B cell (primary cell): ENCODE measurements at regions not wholly inside any gene's neighbourhood (a gene's known extent, or its start where the extent isn't known, plus 50 kb on each side); places are given as distances from the start of the nearest gene placed in this dataset.

ENCODE experiments used
- ATAC-seq: fragments of 200-7000 bp; cut with Tn5 transposase; one replicate; pipeline ENCODE4 v1.10.0; 2021; ENCODE audit warnings: low read depth, mild to moderate bottlenecking, moderate number of reproducible peaks, moderate library complexity
- CTCF ChIA-PET: fragments of 350-600 bp; sonication (Branson Sonifier 250); formaldehyde crosslinking; loops from one replicate; lab custom pipeline; 2021; ENCODE audit warnings: antibody characterized with exemption, inconsistent platforms; lab: Charles Lee
- POLR2A ChIA-PET: fragments of 350-600 bp; sonication (Branson Sonifier 250); formaldehyde crosslinking; loops from one replicate; lab custom pipeline; 2021; ENCODE audit warnings: antibody characterized with exemption; lab: Charles Lee
- DNase-seq: peaks from one replicate; pipeline ENCODE4 v3.0.0; 2013
- H2AFZ ChIP-seq: 2 replicates; pipeline ENCODE4 v1.6.1; 2012; ENCODE audit warnings: mild to moderate bottlenecking, low read depth, low read length; ENCODE audit not compliant: insufficient read depth, poor library complexity, severe bottlenecking
- H3K27ac ChIP-seq, 2 donors: 1 replicate in 1 of 2; 2 replicates in 1 of 2; pipeline ENCODE4 v1.5.1; 2012 to 2013; ENCODE audit warnings: low read length in 2 of 2, mild to moderate bottlenecking in 2 of 2, moderate library complexity in 1 of 2
- H3K27me3 ChIP-seq, 4 experiments: fragments of 200-600 bp in 1 of 4; sonication (generic) in 1 of 4; replicated peaks in 1 of 4; 1 replicate in 2 of 4; 2 replicates in 2 of 4; pipeline versions ENCODE4 v1.6.1 to v1.7.0; 2013 to 2016; ENCODE audit warnings: low read length in 3 of 4, mild to moderate bottlenecking in 2 of 4, mixed read lengths in 1 of 4, moderate library complexity in 1 of 4; ENCODE audit not compliant: insufficient read depth in 4 of 4, control insufficient read depth in 3 of 4; ENCODE audit errors: control extremely low read depth in 1 of 4
- H3K36me3 ChIP-seq, 2 experiments: replicated peaks in 1 of 2; 1 replicate in 1 of 2; 2 replicates in 1 of 2; pipeline versions ENCODE4 v1.6.1 to v1.7.1; 2013; ENCODE audit warnings: low read length in 1 of 2; ENCODE audit not compliant: insufficient read depth in 2 of 2, control insufficient read depth in 1 of 2; ENCODE audit errors: control extremely low read depth in 1 of 2, extremely low read depth in 1 of 2
- H3K4me1 ChIP-seq, 2 donors: fragments of 200-600 bp in 1 of 2; sonication (generic) in 1 of 2; 1 replicate in 1 of 2; 2 replicates in 1 of 2; pipeline versions ENCODE4 v1.5.1 to v1.6.1; 2013 to 2017; ENCODE audit warnings: low read length in 2 of 2; ENCODE audit not compliant: control insufficient read depth in 2 of 2, insufficient read depth in 2 of 2
- H3K4me2 ChIP-seq: replicated peaks from 2 replicates; pipeline ENCODE3; 2012; ENCODE audit warnings: mild to moderate bottlenecking, low read depth, low read length; ENCODE audit not compliant: poor library complexity, severe bottlenecking
- H3K4me3 ChIP-seq, 5 experiments: fragments of 200-600 bp in 1 of 5; sonication (generic) in 1 of 5; 1 replicate in 3 of 5; 2 replicates in 2 of 5; pipeline versions ENCODE4 v1.5.1 to v1.7.0; 2011 to 2016; ENCODE audit warnings: low read length in 4 of 5, mild to moderate bottlenecking in 4 of 5, low read depth in 2 of 5, control low read depth in 1 of 5, moderate library complexity in 1 of 5; ENCODE audit not compliant: insufficient read depth in 1 of 5; ENCODE audit errors: control extremely low read depth in 1 of 5, extremely low read depth in 1 of 5
- H3K79me2 ChIP-seq: fragments of 200-600 bp; sonication (generic); one replicate; pipeline ENCODE4 v1.6.0; 2016; ENCODE audit warnings: low read length; ENCODE audit not compliant: control insufficient read depth, insufficient read depth
- H3K9ac ChIP-seq: fragments of 200-600 bp; sonication (generic); 2 replicates; pipeline ENCODE4 v1.6.1; 2017; ENCODE audit warnings: mild to moderate bottlenecking, low read length, moderate library complexity
- H3K9me3 ChIP-seq, 3 donors: one replicate each; pipeline versions ENCODE4 v1.6.1 to v1.7.1; 2013; ENCODE audit warnings: low read length in 2 of 3; ENCODE audit not compliant: control insufficient read depth in 2 of 3, insufficient read depth in 1 of 3; ENCODE audit errors: control extremely low read depth in 1 of 3
- H4K20me1 ChIP-seq: 2 replicates; pipeline ENCODE4 v1.6.0; 2012; ENCODE audit warnings: mild to moderate bottlenecking, low read length; ENCODE audit not compliant: insufficient read depth, control insufficient read depth, poor library complexity, severe bottlenecking
- H3K27ac Mint-ChIP-seq: one replicate; pipeline ENCODE4 v1.8.0; 2021; ENCODE audit warnings: mixed read lengths
- H3K27me3 Mint-ChIP-seq: one replicate; pipeline ENCODE4 v1.8.0; 2021; ENCODE audit warnings: mixed read lengths
- H3K4me1 Mint-ChIP-seq: one replicate; pipeline ENCODE4 v1.8.0; 2021; ENCODE audit warnings: mixed read lengths
- H3K4me3 Mint-ChIP-seq: one replicate; pipeline ENCODE4 v1.8.0; 2021; ENCODE audit warnings: mixed read lengths
- H3K9me3 Mint-ChIP-seq: one replicate; pipeline ENCODE4 v1.8.0; 2022; ENCODE audit warnings: mixed read lengths; ENCODE audit not compliant: insufficient read depth
- EZH2 ChIP-seq: IDR thresholded peaks from 2 replicates; pipeline ENCODE4 v1.6.1; 2012; ENCODE audit warnings: borderline replicate concordance, low read depth, mild to moderate bottlenecking, moderate library complexity, low read length; ENCODE audit not compliant: insufficient read depth, poor library complexity, severe bottlenecking
- WGBS: methylation state at CpG from one replicate; pipeline ENCODE4 v1.1.5; 2013; ENCODE audit warnings: missing lambda C conversion rate; ENCODE audit not compliant: insufficient coverage; 5-methylcytosine and 5-hydroxymethylcytosine counted together
- intact Hi-C: fragments of 100-400 bp; cut with micrococcal nuclease; formaldehyde crosslinking; loops from one replicate; pipeline ENCODE4 v1.10.0; 2022
- TF ChIP-seq, protein P1 (sequence below): fragments of 200-600 bp; IDR thresholded peaks from one replicate; pipeline ENCODE4 v1.8.0; 2022; ENCODE audit warnings: antibody characterized with exemption, mild to moderate bottlenecking

DNA sequence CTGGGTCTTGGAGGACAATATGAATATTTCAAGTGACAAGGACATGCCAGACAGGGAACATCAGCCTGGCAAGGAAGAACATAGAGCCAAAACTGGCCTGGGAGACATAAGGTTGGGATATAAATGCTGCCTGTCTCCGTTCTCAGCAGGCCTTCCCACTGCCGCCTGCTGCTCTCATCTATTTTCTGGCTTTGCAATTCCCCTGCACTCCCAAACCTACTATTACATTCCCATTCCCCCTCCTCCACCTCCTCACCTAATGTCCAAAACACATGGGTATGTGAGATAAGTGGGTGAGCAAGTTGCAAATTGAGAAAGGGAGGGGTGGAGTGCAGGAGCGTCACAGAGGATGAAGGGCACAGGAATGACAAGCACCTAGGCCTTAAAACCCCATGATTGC lies 244.3 kb upstream of the CDH8 start:
- Mint-ChIP-seq H3K27me3 (no peaks in the 10 kb centered on the region), H3K4me3 (no peak overlapping the region), H3K27ac (no peak overlapping the region), H3K9me3 (no peaks in the 10 kb centered on the region), H3K4me1 (no peaks in the 10 kb centered on the region)
- Histone ChIP-seq H3K4me3 (no peak overlapping the region), H3K27ac (no peak overlapping the region), H3K9me3 (no peaks in the 10 kb centered on the region), H3K9ac (no peak overlapping the region), H3K27me3 (no peaks in the 10 kb centered on the region), H3K4me1 (no peaks in the 10 kb centered on the region), H3K4me2 (no peak overlapping the region), H3K36me3 (no peaks in the 10 kb centered on the region), H4K20me1 (no peaks in the 10 kb centered on the region), H2AFZ (no peak overlapping the region), H3K79me2 (no peaks in the 10 kb centered on the region)
- WGBS = no CpG with 5 or more reads among the region's 3 CpGs
- ChIA-PET POLR2A (no interaction called here), CTCF (no interaction called here)
- TF ChIP-seq EZH2 = no peak
- TF ChIP-seq, protein P1, sequence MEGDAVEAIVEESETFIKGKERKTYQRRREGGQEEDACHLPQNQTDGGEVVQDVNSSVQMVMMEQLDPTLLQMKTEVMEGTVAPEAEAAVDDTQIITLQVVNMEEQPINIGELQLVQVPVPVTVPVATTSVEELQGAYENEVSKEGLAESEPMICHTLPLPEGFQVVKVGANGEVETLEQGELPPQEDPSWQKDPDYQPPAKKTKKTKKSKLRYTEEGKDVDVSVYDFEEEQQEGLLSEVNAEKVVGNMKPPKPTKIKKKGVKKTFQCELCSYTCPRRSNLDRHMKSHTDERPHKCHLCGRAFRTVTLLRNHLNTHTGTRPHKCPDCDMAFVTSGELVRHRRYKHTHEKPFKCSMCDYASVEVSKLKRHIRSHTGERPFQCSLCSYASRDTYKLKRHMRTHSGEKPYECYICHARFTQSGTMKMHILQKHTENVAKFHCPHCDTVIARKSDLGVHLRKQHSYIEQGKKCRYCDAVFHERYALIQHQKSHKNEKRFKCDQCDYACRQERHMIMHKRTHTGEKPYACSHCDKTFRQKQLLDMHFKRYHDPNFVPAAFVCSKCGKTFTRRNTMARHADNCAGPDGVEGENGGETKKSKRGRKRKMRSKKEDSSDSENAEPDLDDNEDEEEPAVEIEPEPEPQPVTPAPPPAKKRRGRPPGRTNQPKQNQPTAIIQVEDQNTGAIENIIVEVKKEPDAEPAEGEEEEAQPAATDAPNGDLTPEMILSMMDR = no peak
- DNase-seq (no peak), ATAC-seq (no peak)
- intact Hi-C loops = no loop called here

DNA sequence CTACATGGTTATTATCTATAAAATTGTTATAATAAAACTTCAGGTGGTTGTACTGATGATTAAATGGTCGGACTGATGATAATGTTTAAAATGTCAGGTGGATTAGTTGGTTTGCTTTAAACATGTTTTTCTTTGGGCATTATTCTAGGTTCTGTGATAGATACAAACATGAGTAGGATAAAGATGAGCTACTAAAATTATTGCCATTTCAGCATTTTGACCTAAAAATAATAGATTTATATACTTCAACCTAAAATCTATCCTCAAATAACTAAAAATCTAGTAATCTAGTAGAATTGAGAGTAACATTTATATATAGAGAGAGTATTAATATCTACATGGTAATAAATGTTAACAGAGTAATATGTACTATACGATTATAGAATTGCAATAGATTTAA lies 241.7 kb upstream of the CDH8 start:
- no peaks in the 10 kb centered on the region for H4K20me1 ChIP-seq
- H3K4me1 Mint-ChIP-seq = no peaks in the 10 kb centered on the region
- ChIA-PET POLR2A (no interaction called here), CTCF (no interaction called here)
- no peak overlapping the region for H3K27ac Mint-ChIP-seq
- H3K4me3 ChIP-seq = no peak overlapping the region
- intact Hi-C loops = no loop called here
- H3K9ac ChIP-seq = no peak overlapping the region
- H2AFZ ChIP-seq = no peak overlapping the region
- H3K4me2 ChIP-seq = no peak overlapping the region
- WGBS = no CpG with 5 or more reads among the region's 2 CpGs
- H3K79me2 ChIP-seq = no peaks in the 10 kb centered on the region
- H3K4me1 ChIP-seq = no peaks in the 10 kb centered on the region
- no peaks in the 10 kb centered on the region for H3K9me3 Mint-ChIP-seq
- no peak overlapping the region for H3K4me3 Mint-ChIP-seq
- H3K27me3 Mint-ChIP-seq = no peaks in the 10 kb centered on the region
- DNase-seq (no peak), ATAC-seq (no peak)
- no peaks in the 10 kb centered on the region for H3K9me3 ChIP-seq
- TF ChIP-seq, protein P1 = no peak
- TF ChIP-seq EZH2 = no peak
- no peaks in the 10 kb centered on the region for H3K27me3 ChIP-seq
- no peaks in the 10 kb centered on the region for H3K36me3 ChIP-seq
- no peak overlapping the region for H3K27ac ChIP-seq
